Fibroblast of skin of left quadriceps (primary cell): ENCODE measurements at regions not wholly inside any gene's neighbourhood (a gene's known extent, or its start where the extent isn't known, plus 50 kb on each side); places are given as distances from the start of the nearest gene placed in this dataset.
A peak's percentile ranks its signal among the peaks of the same experiment; 100 is the strongest.

ENCODE experiments used
- DNase-seq, 2 experiments: peaks; one replicate each; pipeline ENCODE4 v3.0.0-alpha.2; 2013; ENCODE audit warnings: low read depth in 2 of 2

GRCh38 chr3:124276539-124277143 lies 284.7 kb upstream of the ROPN1 start:
- DNase-seq: no peak

GRCh38 chr3:124277144-124277890 lies 285.4 kb upstream of the ROPN1 start:
- DNase-seq: peak; percentile 26 to 27

GRCh38 chr3:124281453-124282316 lies 289.8 kb upstream of the ROPN1 start:
- DNase-seq: peak; percentile 16 to 20

GRCh38 chr3:124282751-124283651 lies 291.1 kb upstream of the ROPN1 start:
- DNase-seq: no peak

- DNase-seq: no peak
Measured at GRCh38 chr3:124283652-124284023, 291.7 kb upstream of the ROPN1 start.

GRCh38 chr3:124288996-124289395 lies 297.1 kb upstream of the ROPN1 start:
- no peak for DNase-seq

GRCh38 chr3:124291008-124291407 lies 299.1 kb upstream of the ROPN1 start:
- no peak for DNase-seq

GRCh38 chr3:124292329-124292728 lies 300.4 kb upstream of the ROPN1 start:
- DNase-seq: no peak

- DNase-seq: no peak
Measured at GRCh38 chr3:124293584-124293983, 301.7 kb upstream of the ROPN1 start.

- DNase-seq: no peak
Measured at GRCh38 chr3:124295362-124295761, 303.4 kb upstream of the ROPN1 start.

- DNase-seq: no peak
Measured at GRCh38 chr3:124296406-124296805, 304.5 kb upstream of the ROPN1 start.

GRCh38 chr3:124297062-124297980 lies 305.4 kb upstream of the ROPN1 start:
- no peak for DNase-seq

- DNase-seq: no peak
Measured at GRCh38 chr3:124298301-124298700, 306.4 kb upstream of the ROPN1 start.

- no peak for DNase-seq
Measured at GRCh38 chr3:124298951-124299350, 307.0 kb upstream of the ROPN1 start.

GRCh38 chr3:124299831-124300230 lies 307.9 kb upstream of the ROPN1 start:
- no peak for DNase-seq

- DNase-seq: no peak
Measured at GRCh38 chr3:124300416-124300815, 308.5 kb upstream of the ROPN1 start.

- DNase-seq: no peak
Measured at GRCh38 chr3:124303305-124303910, 311.5 kb upstream of the ROPN1 start.

GRCh38 chr3:124306665-124307064 lies 314.7 kb upstream of the ROPN1 start:
- no peak for DNase-seq

- no peak for DNase-seq
Measured at GRCh38 chr3:124313621-124314020, 321.7 kb upstream of the ROPN1 start.
